Chondrocyte (in vitro differentiated cells): ENCODE measurements at regions not wholly inside any gene's neighbourhood (a gene's known extent, or its start where the extent isn't known, plus 50 kb on each side); places are given as distances from the start of the nearest gene placed in this dataset.

Experiments
- DNase-seq: peaks from one replicate; pipeline ENCODE4 v3.0.0; 2021; ENCODE audit warnings: mixed read lengths, low spot score
- H3K27ac Mint-ChIP-seq: one replicate; pipeline ENCODE4 v1.8.0; 2021; ENCODE audit warnings: mild to moderate bottlenecking, moderate library complexity, mixed read lengths; ENCODE audit not compliant: unreplicated experiment
- H3K27me3 Mint-ChIP-seq: 2 replicates; pipeline ENCODE4 v1.8.0; 2021; ENCODE audit warnings: low read depth, mixed read lengths
- H3K36me3 Mint-ChIP-seq: 2 replicates; pipeline ENCODE4 v1.8.0; 2021; ENCODE audit warnings: low read depth, mixed read lengths
- H3K4me1 Mint-ChIP-seq: 2 replicates; pipeline ENCODE4 v1.8.0; 2021; ENCODE audit warnings: low read depth, mild to moderate bottlenecking, mixed read lengths
- H3K4me3 Mint-ChIP-seq: one replicate; pipeline ENCODE4 v1.8.0; 2021; ENCODE audit warnings: mild to moderate bottlenecking, moderate library complexity, mixed read lengths; ENCODE audit not compliant: unreplicated experiment
- H3K9me3 Mint-ChIP-seq: 2 replicates; pipeline ENCODE4 v1.8.0; 2021; ENCODE audit warnings: low read depth, mixed read lengths
- CTCF ChIP-seq: fragments of 200-600 bp; sonication (generic); IDR thresholded peaks from 2 replicates; pipeline ENCODE4 v1.5.0; 2021; ENCODE audit warnings: antibody characterized with exemption, mild to moderate bottlenecking, moderate library complexity

- Mint-ChIP-seq H3K27ac (no peak overlapping the region), H3K4me3 (no peak overlapping the region), H3K9me3 (peaks cover 3% of the 10 kb centered on the region), H3K4me1 (no peaks in the 10 kb centered on the region), H3K27me3 (no peaks in the 10 kb centered on the region), H3K36me3 (no peaks in the 10 kb centered on the region)
- no peak for DNase-seq
- no peak for TF ChIP-seq CTCF
These were observed 140.2 kb upstream of the KLF3 start for GRCh38 chr4:38523524-38524448.

DNA sequence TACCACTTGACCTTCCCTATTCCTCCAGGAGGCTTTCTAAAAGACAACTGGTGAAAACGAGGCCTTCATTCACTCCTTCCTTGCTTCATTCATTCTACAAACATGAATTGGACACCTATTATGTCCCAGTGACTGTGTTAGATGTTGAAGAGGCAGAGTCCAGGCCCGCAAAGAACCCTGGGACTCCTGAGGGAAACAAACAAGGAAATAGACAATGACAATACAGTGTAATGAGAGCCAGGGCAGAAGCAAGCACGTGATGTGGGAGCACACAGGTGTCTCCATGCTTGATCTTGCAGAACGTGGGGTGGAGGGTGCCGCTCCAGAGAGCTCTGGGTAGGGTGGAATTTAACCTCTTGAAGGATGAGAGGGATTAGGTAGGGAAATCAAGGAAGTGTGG lies 137.6 kb upstream of the KLF3 start:
- H3K4me3 Mint-ChIP-seq: no peak overlapping the region
- no peak overlapping the region for H3K27ac Mint-ChIP-seq
- TF ChIP-seq CTCF: no peak
- peaks cover 5% of the 10 kb centered on the region for H3K4me1 Mint-ChIP-seq
- no peaks in the 10 kb centered on the region for H3K36me3 Mint-ChIP-seq
- H3K27me3 Mint-ChIP-seq: no peaks in the 10 kb centered on the region
- no peaks in the 10 kb centered on the region for H3K9me3 Mint-ChIP-seq
- DNase-seq: no peak

- no peaks in the 10 kb centered on the region for H3K27me3 Mint-ChIP-seq
- no peak overlapping the region for H3K27ac Mint-ChIP-seq
- no peaks in the 10 kb centered on the region for H3K36me3 Mint-ChIP-seq
- H3K4me1 Mint-ChIP-seq: peaks cover 5% of the 10 kb centered on the region
- H3K9me3 Mint-ChIP-seq: no peaks in the 10 kb centered on the region
- no peak overlapping the region for H3K4me3 Mint-ChIP-seq
- TF ChIP-seq CTCF: no peak
- DNase-seq: no peak
These were observed 134.5 kb upstream of the KLF3 start for GRCh38 chr4:38529189-38530115.

- no peak overlapping the region for H3K27ac Mint-ChIP-seq
- H3K9me3 Mint-ChIP-seq: no peaks in the 10 kb centered on the region
- H3K36me3 Mint-ChIP-seq: no peaks in the 10 kb centered on the region
- DNase-seq: no peak
- no peaks in the 10 kb centered on the region for H3K27me3 Mint-ChIP-seq
- no peak for TF ChIP-seq CTCF
- H3K4me1 Mint-ChIP-seq: peaks cover 5% of the 10 kb centered on the region
- H3K4me3 Mint-ChIP-seq: no peak overlapping the region
These were observed 133.5 kb upstream of the KLF3 start for GRCh38 chr4:38530486-38530885.

DNA sequence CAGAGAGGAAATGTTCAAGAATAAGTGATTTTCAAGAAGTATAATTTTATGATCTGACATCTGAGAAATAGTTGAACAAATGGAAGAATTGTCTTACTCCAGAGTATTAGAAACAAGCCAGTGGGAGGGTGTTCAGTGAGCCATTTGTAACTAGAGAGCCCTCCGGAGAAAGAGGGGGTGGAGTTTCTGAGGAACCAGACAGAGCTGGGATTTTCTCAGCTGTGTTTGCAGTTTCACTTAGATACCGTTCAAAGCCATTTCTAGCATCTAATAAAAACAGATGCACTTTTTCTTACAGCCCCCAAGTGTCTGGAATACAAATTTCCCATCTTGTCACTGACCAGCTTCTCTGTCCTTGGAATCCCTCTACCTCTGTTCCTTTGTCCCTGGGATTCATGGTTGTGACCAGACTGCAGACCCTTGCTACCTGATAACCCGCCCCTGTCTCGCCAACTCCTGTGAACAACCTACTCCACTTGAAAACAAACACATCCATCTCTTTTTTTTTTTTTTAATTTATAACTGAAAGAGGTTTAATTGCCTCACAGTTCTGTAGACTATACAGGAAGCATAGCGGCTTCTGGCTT lies 132.8 kb upstream of the KLF3 start:
- no peak for DNase-seq
- Mint-ChIP-seq H3K9me3 (no peaks in the 10 kb centered on the region), H3K36me3 (no peaks in the 10 kb centered on the region), H3K4me3 (no peak overlapping the region), H3K4me1 (peaks cover 5% of the 10 kb centered on the region), H3K27me3 (no peaks in the 10 kb centered on the region), H3K27ac (no peak overlapping the region)
- no peak for TF ChIP-seq CTCF
